Prostate gland (tissue), 2 donors: ENCODE measurements at regions not wholly inside any gene's neighbourhood (a gene's known extent, or its start where the extent isn't known, plus 50 kb on each side); places are given as distances from the start of the nearest gene placed in this dataset.

ENCODE experiments used
- DNase-seq: peaks from one replicate; pipeline ENCODE4 v3.0.0-alpha.2; 2019; ENCODE audit warnings: low spot score
- H3K27ac ChIP-seq, 2 donors: fragments of 200-600 bp; sonication (generic); 2 replicates each; pipeline ENCODE4 v1.5.1; 2017 to 2019
- H3K27me3 ChIP-seq: fragments of 200-600 bp; sonication (generic); replicated peaks from 2 replicates; pipeline ENCODE4 v1.5.1; 2019; ENCODE audit not compliant: insufficient read depth
- H3K36me3 ChIP-seq, 2 donors: fragments of 200-600 bp; sonication (generic); 1 replicate in 1 of 2; 2 replicates in 1 of 2; pipeline versions ENCODE4 v1.5.1 to v1.8.1; 2017 to 2019
- H3K4me1 ChIP-seq: fragments of 200-600 bp; sonication (generic); replicated peaks from 2 replicates; pipeline ENCODE4 v1.5.1; 2019
- H3K4me3 ChIP-seq, 2 donors: fragments of 200-600 bp; sonication (generic); 2 replicates each; pipeline ENCODE4 v1.5.1; 2017 to 2019
- H3K9me3 ChIP-seq: fragments of 200-600 bp; sonication (generic); 2 replicates; pipeline ENCODE4 v1.5.1; 2017
- CTCF ChIP-seq, 4 experiments: fragments of 200-600 bp in 2 of 4; fragments of 450-650 bp in 2 of 4; sonication (generic) in 2 of 4; IDR thresholded peaks; 1 replicate in 3 of 4; 2 replicates in 1 of 4; pipeline ENCODE4 v1.5.1; 2016 to 2019; ENCODE audit warnings: antibody characterized with exemption in 4 of 4, mild to moderate bottlenecking in 2 of 4, moderate library complexity in 2 of 4
- POLR2A ChIP-seq: fragments of 450-650 bp; IDR thresholded peaks from one replicate; pipeline ENCODE4 v1.6.1; 2016; ENCODE audit warnings: antibody characterized with exemption, mild to moderate bottlenecking
- POLR2AphosphoS5 ChIP-seq: sonication (generic); formaldehyde crosslinking; IDR thresholded peaks from one replicate; pipeline ENCODE4 v1.6.1; 2017; ENCODE audit warnings: antibody characterized with exemption
- WGBS: methylation state at CpG from one replicate; pipeline ENCODE4 v1.1.5; 2018; 5-methylcytosine and 5-hydroxymethylcytosine counted together
- intact Hi-C: fragments of 100-400 bp; cut with DNase I; formaldehyde crosslinking; loops from one replicate; pipeline ENCODE4 v1.14.2; 2022

GRCh38 chr2:9773903-9774239 lies 69.4 kb upstream of the TAF1B start:
- no peaks in the 10 kb centered on the region for H3K9me3 ChIP-seq
- no peak for DNase-seq
- no peak for TF ChIP-seq CTCF (IDR thresholded peaks at IDR 0.05)
- TF ChIP-seq POLR2AphosphoS5: no peak
- TF ChIP-seq POLR2A: no peak
- WGBS: 36% methylated on average over 3 of the region's 3 CpGs
- H3K27me3 ChIP-seq: no peaks in the 10 kb centered on the region
- no peaks in the 10 kb centered on the region for H3K36me3 ChIP-seq
- no peaks in the 10 kb centered on the region for H3K4me1 ChIP-seq
- H3K27ac ChIP-seq: no peak overlapping the region
- H3K4me3 ChIP-seq: no peak overlapping the region
- intact Hi-C loops: no loop called here

DNA sequence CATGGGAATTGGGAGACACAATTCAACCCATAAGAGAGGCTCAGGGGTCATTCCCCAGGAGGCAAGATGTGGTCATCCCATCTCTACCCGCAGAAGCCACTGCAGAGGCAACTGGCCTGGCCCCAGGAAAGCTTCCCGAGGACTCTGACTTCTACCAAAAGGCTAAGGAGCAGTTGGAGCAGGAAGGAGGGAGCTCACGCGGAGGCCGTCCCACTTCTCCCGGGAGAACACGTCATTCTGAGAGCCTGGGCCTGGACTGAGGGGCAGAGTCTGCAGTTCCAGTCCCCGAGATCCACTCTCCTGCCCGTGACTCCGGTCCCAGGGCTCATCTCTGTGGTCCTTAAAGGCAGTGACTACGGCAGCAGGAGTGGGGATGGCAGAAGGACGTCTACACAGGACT lies 69.0 kb upstream of the TAF1B start:
- no peak overlapping the region for H3K27ac ChIP-seq
- H3K4me3 ChIP-seq: no peak overlapping the region
- 77% methylated on average over 12 of the region's 12 CpGs for WGBS
- H3K27me3 ChIP-seq: no peaks in the 10 kb centered on the region
- no peak for DNase-seq
- TF ChIP-seq POLR2AphosphoS5 (no peak), CTCF (IDR thresholded peaks at IDR 0.05) (no peak), POLR2A (no peak)
- H3K36me3 ChIP-seq: no peaks in the 10 kb centered on the region
- H3K4me1 ChIP-seq: no peaks in the 10 kb centered on the region
- no peaks in the 10 kb centered on the region for H3K9me3 ChIP-seq
- intact Hi-C loops: no loop called here

GRCh38 chr2:9775351-9775750 lies 67.9 kb upstream of the TAF1B start:
- Histone ChIP-seq H3K27me3 (no peaks in the 10 kb centered on the region), H3K9me3 (no peaks in the 10 kb centered on the region), H3K4me3 (no peak overlapping the region), H3K4me1 (no peaks in the 10 kb centered on the region), H3K36me3 (no peaks in the 10 kb centered on the region), H3K27ac (no peak overlapping the region)
- TF ChIP-seq POLR2A: no peak
- no peak for TF ChIP-seq POLR2AphosphoS5
- TF ChIP-seq CTCF (IDR thresholded peaks at IDR 0.05): no peak
- DNase-seq: no peak
- intact Hi-C loops: no loop called here
- 91% methylated on average over 9 of the region's 9 CpGs for WGBS

- intact Hi-C loops: no loop called here
- no peaks in the 10 kb centered on the region for H3K4me1 ChIP-seq
- H3K27ac ChIP-seq: no peak overlapping the region
- H3K4me3 ChIP-seq: no peak overlapping the region
- WGBS: 89% methylated on average over 9 of the region's 9 CpGs
- no peaks in the 10 kb centered on the region for H3K27me3 ChIP-seq
- no peaks in the 10 kb centered on the region for H3K36me3 ChIP-seq
- H3K9me3 ChIP-seq: no peaks in the 10 kb centered on the region
- DNase-seq: no peak
- TF ChIP-seq CTCF (IDR thresholded peaks at IDR 0.05): no peak
- no peak for TF ChIP-seq POLR2AphosphoS5
- no peak for TF ChIP-seq POLR2A
These were observed 67.1 kb upstream of the TAF1B start for GRCh38 chr2:9775999-9776712.

DNA sequence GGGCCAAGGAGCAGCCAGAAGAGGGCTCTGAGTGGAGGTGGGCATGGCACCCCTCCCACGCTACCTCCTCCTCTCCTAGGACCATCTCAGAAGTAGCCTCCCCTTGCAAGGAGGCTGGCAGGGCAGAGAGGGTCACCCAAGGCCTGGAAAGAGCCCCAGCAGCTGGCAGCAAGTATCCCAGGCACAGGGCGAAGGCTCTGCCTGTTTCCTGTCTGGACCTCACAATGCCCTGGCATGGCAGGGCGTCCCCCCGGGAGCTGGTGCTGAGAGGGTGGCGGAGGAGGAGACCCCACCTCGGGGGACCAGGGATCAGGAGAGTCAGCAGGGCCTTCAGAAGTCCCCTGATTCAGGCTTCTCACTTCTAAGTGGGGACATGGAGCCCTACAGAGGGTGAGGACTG lies 66.2 kb upstream of the TAF1B start:
- Histone ChIP-seq H3K36me3 (no peaks in the 10 kb centered on the region), H3K4me1 (no peaks in the 10 kb centered on the region), H3K27me3 (no peaks in the 10 kb centered on the region), H3K27ac (no peak overlapping the region), H3K4me3 (no peak overlapping the region), H3K9me3 (no peaks in the 10 kb centered on the region)
- 96% methylated on average over 6 of the region's 6 CpGs for WGBS
- no peak for DNase-seq
- intact Hi-C loops: no loop called here
- TF ChIP-seq CTCF (IDR thresholded peaks at IDR 0.05) (no peak), POLR2AphosphoS5 (no peak), POLR2A (no peak)
